ENCODE measurements at regions not wholly inside any gene's neighbourhood (a gene's known extent, or its start where the extent isn't known, plus 50 kb on each side); places are given as distances from the start of the nearest gene placed in this dataset.
A peak's percentile ranks its signal among the peaks of the same experiment; 100 is the strongest.
"Not testable (repeated sequence)": the region's sequence is repeated elsewhere in the genome, so short reads cannot be mapped to it uniquely, and the experiment has no call there.

GRCh38 chr17:20387549-20387948 is 79.8 kb downstream of the LGALS9B start:
- not testable (repeated sequence) for DNase-seq

DNA sequence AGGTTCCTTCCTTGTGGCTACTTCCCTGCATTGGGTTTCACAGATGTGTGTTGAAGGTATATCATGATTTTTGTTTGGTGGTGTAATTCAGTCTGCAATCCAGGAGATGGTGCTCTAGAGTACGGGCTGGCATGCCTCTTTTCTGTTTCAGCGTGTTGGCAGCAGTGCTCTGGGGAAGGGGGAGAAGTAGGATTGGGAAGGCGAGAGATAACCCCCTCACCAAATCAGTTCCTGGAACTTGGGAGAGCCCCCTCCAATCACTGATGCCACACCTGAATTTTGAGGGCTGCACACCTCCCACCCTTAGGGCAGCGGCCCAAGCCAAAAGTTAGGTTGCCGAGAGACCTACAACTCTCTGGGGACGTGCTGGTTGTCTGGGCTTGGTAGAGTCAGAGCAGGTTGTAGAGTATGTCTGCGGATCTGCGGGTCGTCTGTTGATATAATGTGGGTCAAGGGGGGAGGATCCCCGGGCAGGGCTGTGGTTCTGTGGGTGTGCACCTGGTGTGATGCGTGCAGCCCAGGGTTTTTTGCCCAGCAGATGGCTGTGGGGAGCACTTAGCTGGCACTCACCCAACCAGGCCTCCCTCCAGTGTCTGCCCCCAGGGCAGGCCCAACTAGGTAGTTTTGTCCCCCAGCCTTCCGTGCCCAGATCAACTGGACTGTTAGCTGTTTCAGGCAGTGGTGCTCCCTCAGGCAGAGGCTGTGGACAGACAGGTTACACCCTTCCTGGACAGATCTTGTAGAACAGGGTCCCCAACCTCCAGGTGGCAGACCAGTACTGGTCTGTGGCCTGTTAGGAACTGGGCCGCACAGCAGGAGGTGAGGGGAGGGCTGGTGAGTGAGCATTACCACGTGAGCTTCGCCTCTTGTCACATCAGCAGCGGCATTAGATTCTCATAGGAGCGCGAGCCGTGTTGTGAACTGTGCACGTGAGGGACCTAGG is 85.7 kb downstream of the LGALS9B start:
- DNase-seq = peak; percentile 62

DNA sequence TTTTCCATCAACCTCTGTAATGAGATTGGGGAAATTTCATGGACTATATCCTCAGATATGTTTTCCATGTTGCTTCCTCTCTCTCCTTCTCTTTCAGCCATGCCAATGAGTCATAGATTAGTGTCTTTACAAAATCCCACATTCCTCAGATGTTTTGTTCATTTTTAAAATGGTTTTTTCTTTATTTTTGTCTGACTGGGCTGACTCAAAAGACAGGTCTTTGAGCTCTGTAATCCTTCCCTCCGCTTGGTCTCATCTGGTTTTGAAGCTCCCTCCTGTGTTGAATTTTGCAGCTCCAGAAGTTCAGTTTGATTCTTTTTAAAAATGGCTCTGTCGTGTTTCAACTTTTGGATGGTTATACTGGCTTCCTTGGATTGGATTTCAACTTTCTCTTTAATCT is 86.7 kb downstream of the LGALS9B start:
- not testable (repeated sequence) for DNase-seq

DNA sequence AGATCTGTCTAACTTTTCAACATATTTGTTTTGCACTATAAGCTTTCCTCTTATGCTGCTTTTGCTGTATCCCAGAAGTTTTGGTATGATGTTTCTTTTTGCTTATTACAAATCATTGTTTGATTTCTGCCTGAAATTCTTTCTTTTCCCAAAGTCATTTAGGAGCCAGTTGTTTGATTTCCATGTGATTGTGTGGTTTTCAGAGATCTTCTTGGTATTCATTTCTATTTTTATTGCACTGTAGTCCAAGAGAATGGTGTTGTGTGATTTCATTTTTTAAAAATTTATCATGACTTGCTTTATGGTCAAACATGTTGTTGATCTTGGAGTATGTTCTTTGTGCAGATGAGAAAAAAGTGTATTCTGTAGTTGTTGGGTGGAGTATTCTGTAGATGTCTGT is 88.1 kb downstream of the LGALS9B start:
- not testable (repeated sequence) for DNase-seq

DNA sequence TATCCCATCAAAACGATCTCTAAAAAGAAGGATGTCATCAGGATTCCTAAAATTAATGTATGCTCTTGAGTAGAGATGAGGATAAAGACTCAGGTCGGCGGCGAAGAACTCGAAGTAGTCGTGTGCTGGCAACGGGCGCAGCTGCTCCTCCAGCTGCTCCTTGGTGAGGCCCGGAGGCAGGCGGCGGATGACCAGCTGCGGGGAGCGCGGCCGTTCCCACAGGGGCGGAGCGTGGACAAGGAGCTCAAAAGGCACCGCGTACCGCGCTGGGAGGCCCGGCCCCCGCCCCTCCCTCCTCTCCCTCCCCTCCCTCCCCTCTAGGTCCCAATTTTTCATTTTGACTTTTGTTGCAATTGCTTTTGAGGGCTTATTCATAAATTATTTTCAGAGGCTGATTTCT is 90.7 kb downstream of the LGALS9B start:
- DNase-seq = not testable (repeated sequence)

DNA sequence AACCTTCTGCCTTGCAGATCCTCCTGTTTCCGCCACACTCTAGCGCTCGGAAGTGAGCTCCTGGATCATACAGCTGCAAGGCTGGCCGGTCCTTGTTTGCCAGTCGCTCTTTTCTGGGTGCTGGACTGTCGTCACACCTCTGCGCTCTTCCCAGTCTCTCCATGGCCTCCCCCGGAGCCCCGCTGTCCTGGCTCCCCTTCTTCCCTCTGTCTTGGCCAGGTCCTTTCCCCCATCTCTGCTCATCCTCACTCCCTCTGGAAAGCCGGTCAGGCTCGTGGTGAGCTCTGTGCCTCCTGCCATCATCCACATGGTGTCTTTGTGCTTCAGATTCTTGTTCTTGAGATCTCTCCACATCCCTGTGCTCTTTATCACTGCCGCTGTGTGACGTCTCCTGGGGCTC is 91.6 kb downstream of the LGALS9B start:
- DNase-seq = not testable (repeated sequence)
